ENCODE measurements at regions not wholly inside any gene's neighbourhood (a gene's known extent, or its start where the extent isn't known, plus 50 kb on each side); places are given as distances from the start of the nearest gene placed in this dataset.

DNA sequence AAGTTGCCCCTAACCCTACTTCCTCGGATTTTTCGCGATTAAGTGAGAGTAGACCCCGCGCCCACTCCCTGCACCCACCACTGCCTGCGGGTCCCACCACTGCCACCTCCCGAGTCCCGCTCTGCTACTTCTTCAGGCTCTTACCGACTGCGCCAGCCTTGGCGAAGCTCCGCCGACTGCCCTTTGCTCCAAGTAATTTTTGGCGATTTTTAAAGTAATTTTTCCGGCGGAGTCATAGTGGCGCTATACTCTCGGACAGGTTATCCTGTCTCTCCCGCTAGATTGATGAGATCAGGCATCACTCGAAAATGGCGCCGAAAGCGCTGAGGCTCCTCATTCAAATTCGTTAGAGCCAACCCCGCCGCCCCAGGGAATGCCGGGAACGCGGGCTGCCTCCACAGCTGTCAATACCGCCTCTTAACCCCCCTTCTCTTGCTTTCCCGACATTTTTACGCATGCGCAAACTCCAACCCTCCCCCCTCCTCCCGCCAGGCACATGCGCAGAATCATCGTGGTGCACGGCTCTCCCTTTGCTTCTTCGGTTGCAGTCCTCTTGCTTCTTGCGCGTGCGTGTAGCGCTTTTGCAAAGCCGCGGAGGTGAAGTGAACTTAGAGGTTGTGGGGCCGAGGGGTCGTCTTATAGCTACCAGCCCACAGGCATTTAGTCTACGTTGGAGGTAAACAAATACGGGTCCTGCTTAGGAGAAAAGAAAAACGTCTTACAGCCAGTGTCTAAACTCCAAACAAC is 66.6 kb downstream of the KCNRG start:
- peak overlapping the region; percentile 41 to 80 (median 69) for H3K4me3 ChIP-seq
- 0 to 1% (median 1%) methylated on average over 46 to 49 of the region's 49 CpGs for WGBS, 4 donors
- no peaks in the 10 kb centered on the region for H3K9me3 ChIP-seq
- H3K36me3 ChIP-seq = no peaks in the 10 kb centered on the region
- peak; percentile 95 to 97 (median 96) for ATAC-seq
- TF ChIP-seq, protein P1, sequence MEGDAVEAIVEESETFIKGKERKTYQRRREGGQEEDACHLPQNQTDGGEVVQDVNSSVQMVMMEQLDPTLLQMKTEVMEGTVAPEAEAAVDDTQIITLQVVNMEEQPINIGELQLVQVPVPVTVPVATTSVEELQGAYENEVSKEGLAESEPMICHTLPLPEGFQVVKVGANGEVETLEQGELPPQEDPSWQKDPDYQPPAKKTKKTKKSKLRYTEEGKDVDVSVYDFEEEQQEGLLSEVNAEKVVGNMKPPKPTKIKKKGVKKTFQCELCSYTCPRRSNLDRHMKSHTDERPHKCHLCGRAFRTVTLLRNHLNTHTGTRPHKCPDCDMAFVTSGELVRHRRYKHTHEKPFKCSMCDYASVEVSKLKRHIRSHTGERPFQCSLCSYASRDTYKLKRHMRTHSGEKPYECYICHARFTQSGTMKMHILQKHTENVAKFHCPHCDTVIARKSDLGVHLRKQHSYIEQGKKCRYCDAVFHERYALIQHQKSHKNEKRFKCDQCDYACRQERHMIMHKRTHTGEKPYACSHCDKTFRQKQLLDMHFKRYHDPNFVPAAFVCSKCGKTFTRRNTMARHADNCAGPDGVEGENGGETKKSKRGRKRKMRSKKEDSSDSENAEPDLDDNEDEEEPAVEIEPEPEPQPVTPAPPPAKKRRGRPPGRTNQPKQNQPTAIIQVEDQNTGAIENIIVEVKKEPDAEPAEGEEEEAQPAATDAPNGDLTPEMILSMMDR (IDR thresholded peaks at IDR 0.05) = peak in 2 of 12 donors; percentile 14 to 21
- no peak for TF ChIP-seq POLR2A (IDR thresholded peaks at IDR 0.05)
- H3K27me3 ChIP-seq = no peaks in the 10 kb centered on the region
- peak; percentile 97 to 98 (median 98) for DNase-seq
- H3K4me1 ChIP-seq = peaks cover 0 to 64% (median 26%) of the 10 kb centered on the region in 12 donors
- intact Hi-C loops (cut with DNase I) = loop anchor here (2.0 to 10.0 kb wide), 15 partner anchors 40 to 993 kb away; partner anchors contain the start of gene TRIM13 (in 7 of the 10)
- H3K27ac ChIP-seq = peak overlapping the region in 11 of 12 donors; percentile 67 to 88 (median 78)

DNA sequence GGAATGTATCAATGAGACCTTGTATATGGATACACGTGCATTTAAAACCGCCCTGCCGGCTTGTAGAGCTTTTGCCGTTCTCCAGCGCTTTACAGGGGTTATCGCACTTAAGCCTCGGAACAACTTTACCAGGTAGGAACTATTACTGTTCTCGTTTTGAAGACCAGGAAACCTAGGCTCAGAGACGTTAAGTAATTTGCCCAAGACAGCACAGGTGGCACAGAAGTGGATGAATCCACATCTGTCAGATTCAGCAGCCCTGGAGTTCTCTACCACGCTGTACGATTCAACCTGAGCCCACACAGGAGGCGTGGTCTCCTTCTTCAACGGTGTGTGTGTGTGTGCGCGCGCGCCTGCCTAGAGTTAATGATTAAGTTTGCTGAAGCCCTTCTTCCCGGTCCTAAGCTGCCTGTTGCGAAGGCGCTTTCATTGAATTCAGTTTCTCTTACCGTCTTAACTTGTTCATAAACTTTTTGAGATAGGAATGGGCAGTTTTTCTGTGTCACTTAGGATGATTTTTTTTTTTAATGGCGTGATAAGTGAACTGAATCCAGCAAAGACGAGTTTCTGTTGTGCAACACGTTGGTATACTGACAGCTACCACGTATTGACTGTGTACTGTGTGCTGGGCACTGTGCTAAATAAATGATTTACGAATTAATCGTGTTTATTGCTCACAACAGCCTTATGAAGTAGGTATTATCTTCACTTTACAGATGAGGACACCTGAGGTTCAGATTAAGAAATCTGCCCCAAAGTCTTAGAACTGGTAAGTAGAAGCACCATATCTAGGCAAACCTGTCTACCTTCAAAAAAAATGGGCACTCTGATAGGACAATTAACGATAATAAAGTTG is 67.4 kb downstream of the KCNRG start:
- H3K27ac ChIP-seq = peak overlapping the region in 11 of 12 donors; percentile 62 to 88 (median 73)
- peak overlapping the region; percentile 39 to 80 (median 68) for H3K4me3 ChIP-seq
- H3K9me3 ChIP-seq = no peaks in the 10 kb centered on the region
- peaks cover 0 to 58% (median 22%) of the 10 kb centered on the region in 12 donors for H3K4me1 ChIP-seq
- no peaks in the 10 kb centered on the region for H3K27me3 ChIP-seq
- no peaks in the 10 kb centered on the region for H3K36me3 ChIP-seq
- DNase-seq (peak in 4 of 5 donors; percentile 33 to 69 (median 56)), ATAC-seq (peak; percentile 30 to 64 (median 59))
- intact Hi-C loops (cut with DNase I) = loop anchor here (2.0 to 10.0 kb wide), 14 partner anchors 40 to 992 kb away; partner anchors contain the start of gene TRIM13 (in 5 of the 10)
- TF ChIP-seq, protein P1 (IDR thresholded peaks at IDR 0.05) = no peak
- no peak for TF ChIP-seq POLR2A (IDR thresholded peaks at IDR 0.05)
- WGBS, 4 donors = 5 to 16% (median 10%) methylated on average over 28 of the region's 28 CpGs

DNA sequence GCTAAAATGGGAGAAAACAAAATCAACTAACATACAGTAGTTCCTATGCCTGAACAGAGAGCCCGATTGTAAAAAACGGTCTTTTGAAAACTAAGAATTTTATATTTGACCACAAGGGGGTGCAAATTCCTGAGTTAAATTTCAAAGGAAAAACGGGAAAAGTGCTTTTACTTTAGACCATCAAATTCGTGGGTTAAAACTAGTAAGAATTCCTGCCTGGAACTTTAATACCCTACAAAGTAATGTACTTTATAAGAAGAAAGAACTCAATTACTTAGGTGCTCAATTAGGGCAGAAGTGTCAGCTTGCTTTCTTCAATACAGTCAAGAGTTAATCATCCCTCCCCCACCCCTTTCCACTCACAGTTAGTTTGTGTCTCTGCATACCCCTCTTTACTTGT is 69.8 kb downstream of the KCNRG start:
- H3K4me1 ChIP-seq = peaks cover 0 to 36% (median 17%) of the 10 kb centered on the region in 12 donors
- TF ChIP-seq POLR2A (IDR thresholded peaks at IDR 0.05) = no peak
- TF ChIP-seq, protein P1 (IDR thresholded peaks at IDR 0.05) = peak; percentile 50 to 79 (median 62)
- H3K36me3 ChIP-seq = no peaks in the 10 kb centered on the region
- no peaks in the 10 kb centered on the region for H3K27me3 ChIP-seq
- peak overlapping the region in 2 of 12 donors; percentile 4 to 11 for H3K27ac ChIP-seq
- ATAC-seq (no peak), DNase-seq (no peak)
- WGBS, 4 donors = 1 to 3% (median 1%) methylated on average over 4 of the region's 4 CpGs
- H3K9me3 ChIP-seq = no peaks in the 10 kb centered on the region
- intact Hi-C loops (cut with DNase I) = loop anchor here in 7 of 10 donors (2.0 to 10.0 kb wide), 7 partner anchors 442 to 990 kb away; no protein-coding TSS in a partner anchor
- peak overlapping the region in 4 of 12 donors; percentile 9 to 29 (median 20) for H3K4me3 ChIP-seq

Data from heart left ventricle (tissue), 16 donors.